ENCODE measurements at regions not wholly inside any gene's neighbourhood (a gene's known extent, or its start where the extent isn't known, plus 50 kb on each side); places are given as distances from the start of the nearest gene placed in this dataset.

- TF ChIP-seq CTCF (IDR thresholded peaks at IDR 0.05; ENCODE audit: low read depth, low read length) (no peak), EZH2phosphoT487 (IDR thresholded peaks at IDR 0.05; ENCODE audit: low read depth) (no peak)
These were observed 211.4 kb downstream of the ETS1 start for GRCh38 chr11:128375961-128376360.

Data from OCI-LY3 (cell line).